Activated CD8-positive, alpha-beta memory T cell treated with anti-CD3 and anti-CD28 coated beads for 24 hours (primary cell): ENCODE measurements at regions not wholly inside any gene's neighbourhood (a gene's known extent, or its start where the extent isn't known, plus 50 kb on each side); places are given as distances from the start of the nearest gene placed in this dataset.

Source experiments
- DNase-seq: peaks from one replicate; pipeline ENCODE4 v3.0.0-alpha.2; 2020

GRCh38 chr10:9733766-9734165 lies 1283.9 kb upstream of the CELF2 start:
- no peak for DNase-seq

GRCh38 chr10:9734218-9734617 lies 1283.5 kb upstream of the CELF2 start:
- DNase-seq, result no peak

GRCh38 chr10:9735731-9736130 lies 1281.9 kb upstream of the CELF2 start:
- no peak for DNase-seq

- DNase-seq, result no peak
These were observed 1274.0 kb upstream of the CELF2 start for GRCh38 chr10:9743639-9744038.

GRCh38 chr10:9745158-9745557 lies 1272.5 kb upstream of the CELF2 start:
- no peak for DNase-seq

GRCh38 chr10:9757176-9757575 lies 1260.5 kb upstream of the CELF2 start:
- no peak for DNase-seq

- DNase-seq, result no peak
These were observed 1258.1 kb upstream of the CELF2 start for GRCh38 chr10:9759596-9759995.

GRCh38 chr10:9762966-9763656 lies 1254.6 kb upstream of the CELF2 start:
- no peak for DNase-seq

- no peak for DNase-seq
These were observed 1250.9 kb upstream of the CELF2 start for GRCh38 chr10:9766762-9767161.

GRCh38 chr10:9781666-9782065 lies 1236.0 kb upstream of the CELF2 start:
- no peak for DNase-seq

- no peak for DNase-seq
These were observed 1231.6 kb upstream of the CELF2 start for GRCh38 chr10:9786101-9786500.

- DNase-seq, result no peak
These were observed 1231.1 kb upstream of the CELF2 start for GRCh38 chr10:9786576-9786975.

GRCh38 chr10:9789996-9790395 lies 1227.7 kb upstream of the CELF2 start:
- no peak for DNase-seq

- DNase-seq, result no peak
These were observed 1225.5 kb upstream of the CELF2 start for GRCh38 chr10:9792181-9792580.

- no peak for DNase-seq
These were observed 1221.1 kb upstream of the CELF2 start for GRCh38 chr10:9796564-9796963.

- DNase-seq, result no peak
These were observed 1217.7 kb upstream of the CELF2 start for GRCh38 chr10:9800011-9800410.

- no peak for DNase-seq
These were observed 1217.1 kb upstream of the CELF2 start for GRCh38 chr10:9800571-9800970.

- DNase-seq, result no peak
These were observed 1209.8 kb upstream of the CELF2 start for GRCh38 chr10:9807846-9808245.

- no peak for DNase-seq
These were observed 1206.1 kb upstream of the CELF2 start for GRCh38 chr10:9811601-9812000.

- no peak for DNase-seq
These were observed 1203.3 kb upstream of the CELF2 start for GRCh38 chr10:9814285-9814864.

- no peak for DNase-seq
These were observed 1197.7 kb upstream of the CELF2 start for GRCh38 chr10:9819756-9820494.

GRCh38 chr10:9823268-9823930 lies 1194.3 kb upstream of the CELF2 start:
- DNase-seq, result no peak

- DNase-seq, result no peak
These were observed 1193.0 kb upstream of the CELF2 start for GRCh38 chr10:9824631-9825071.
